ENCODE measurements at regions not wholly inside any gene's neighbourhood (a gene's known extent, or its start where the extent isn't known, plus 50 kb on each side); places are given as distances from the start of the nearest gene placed in this dataset.

- no peaks in the 10 kb centered on the region for H3K4me1 Mint-ChIP-seq (ENCODE audit: low read depth, unreplicated experiment)
- no peak overlapping the region for H3K4me2 ChIP-seq (ENCODE audit: low read length)
- H3K27me3 ChIP-seq (ENCODE audit: insufficient read depth, low read length), result no peaks in the 10 kb centered on the region
- no peak overlapping the region for H2AFZ ChIP-seq (ENCODE audit: low read depth, low read length)
- no peaks in the 10 kb centered on the region for H3K36me3 ChIP-seq (ENCODE audit: insufficient read depth, low read length)
- no peak for TF ChIP-seq CTCF (IDR thresholded peaks at IDR 0.05; ENCODE audit: insufficient read depth, low read depth, low read length)
- no peak for TF ChIP-seq EZH2 (IDR thresholded peaks at IDR 0.05; ENCODE audit: insufficient read depth, low read length)
- no peak overlapping the region for H3K27ac Mint-ChIP-seq (ENCODE audit: unreplicated experiment)
- no peak overlapping the region for H3K4me3 Mint-ChIP-seq (ENCODE audit: unreplicated experiment)
- no peak overlapping the region for H3K9ac ChIP-seq (ENCODE audit: low read length)
- H3K27ac ChIP-seq (ENCODE audit: low read depth, low read length), result no peak overlapping the region
- H3K27me3 Mint-ChIP-seq (ENCODE audit: low read depth, unreplicated experiment), result no peaks in the 10 kb centered on the region
- DNase-seq (ENCODE audit: low read depth) (no peak), FAIRE-seq (no peak)
- H4K20me1 ChIP-seq (ENCODE audit: insufficient read depth, low read length), result no peaks in the 10 kb centered on the region
- H3K4me3 ChIP-seq (ENCODE audit: insufficient read depth, low read depth, low read length), result no peak overlapping the region
- H3K9me3 ChIP-seq (ENCODE audit: insufficient read depth, low read depth, low read length), result no peaks in the 10 kb centered on the region
- no peaks in the 10 kb centered on the region for H3K36me3 Mint-ChIP-seq (ENCODE audit: low read depth, unreplicated experiment)
- no peaks in the 10 kb centered on the region for H3K9me3 Mint-ChIP-seq (ENCODE audit: unreplicated experiment)
- H3K79me2 ChIP-seq (ENCODE audit: insufficient read depth, low read length), result no peaks in the 10 kb centered on the region
- no peaks in the 10 kb centered on the region for H3K4me1 ChIP-seq (ENCODE audit: insufficient read depth, low read length)
Observed at GRCh38 chr13:106660746-106661625, 93.0 kb upstream of the ARGLU1 start.

- no peak overlapping the region for H2AFZ ChIP-seq (ENCODE audit: low read depth, low read length)
- H3K9ac ChIP-seq (ENCODE audit: low read length), result no peak overlapping the region
- no peak overlapping the region for H3K27ac ChIP-seq (ENCODE audit: low read depth, low read length)
- no peaks in the 10 kb centered on the region for H3K79me2 ChIP-seq (ENCODE audit: insufficient read depth, low read length)
- DNase-seq (ENCODE audit: low read depth) (no peak), FAIRE-seq (no peak)
- H3K4me3 ChIP-seq (ENCODE audit: insufficient read depth, low read depth, low read length), result no peak overlapping the region
- Mint-ChIP-seq H3K27me3 (ENCODE audit: low read depth, unreplicated experiment) (peaks cover 9% of the 10 kb centered on the region), H3K27ac (ENCODE audit: unreplicated experiment) (no peak overlapping the region), H3K36me3 (ENCODE audit: low read depth, unreplicated experiment) (no peaks in the 10 kb centered on the region), H3K4me3 (ENCODE audit: unreplicated experiment) (no peak overlapping the region), H3K4me1 (ENCODE audit: low read depth, unreplicated experiment) (no peaks in the 10 kb centered on the region), H3K9me3 (ENCODE audit: unreplicated experiment) (peaks cover 3% of the 10 kb centered on the region)
- H3K4me2 ChIP-seq (ENCODE audit: low read length), result no peak overlapping the region
- no peak for TF ChIP-seq EZH2 (IDR thresholded peaks at IDR 0.05; ENCODE audit: insufficient read depth, low read length)
- no peak for TF ChIP-seq CTCF (IDR thresholded peaks at IDR 0.05; ENCODE audit: insufficient read depth, low read depth, low read length)
- H3K27me3 ChIP-seq (ENCODE audit: insufficient read depth, low read length), result no peaks in the 10 kb centered on the region
- no peaks in the 10 kb centered on the region for H4K20me1 ChIP-seq (ENCODE audit: insufficient read depth, low read length)
- no peaks in the 10 kb centered on the region for H3K4me1 ChIP-seq (ENCODE audit: insufficient read depth, low read length)
- H3K9me3 ChIP-seq (ENCODE audit: insufficient read depth, low read depth, low read length), result no peaks in the 10 kb centered on the region
- H3K36me3 ChIP-seq (ENCODE audit: insufficient read depth, low read length), result no peaks in the 10 kb centered on the region
Observed at GRCh38 chr13:106657104-106657503, 89.2 kb upstream of the ARGLU1 start.

- Histone ChIP-seq H3K79me2 (ENCODE audit: insufficient read depth, low read length) (no peaks in the 10 kb centered on the region), H3K9ac (ENCODE audit: low read length) (no peak overlapping the region), H3K4me3 (ENCODE audit: insufficient read depth, low read depth, low read length) (no peak overlapping the region), H3K27ac (ENCODE audit: low read depth, low read length) (no peak overlapping the region), H3K9me3 (ENCODE audit: insufficient read depth, low read depth, low read length) (no peaks in the 10 kb centered on the region), H3K4me1 (ENCODE audit: insufficient read depth, low read length) (no peaks in the 10 kb centered on the region), H4K20me1 (ENCODE audit: insufficient read depth, low read length) (no peaks in the 10 kb centered on the region), H3K36me3 (ENCODE audit: insufficient read depth, low read length) (no peaks in the 10 kb centered on the region), H2AFZ (ENCODE audit: low read depth, low read length) (no peak overlapping the region), H3K27me3 (ENCODE audit: insufficient read depth, low read length) (no peaks in the 10 kb centered on the region), H3K4me2 (ENCODE audit: low read length) (no peak overlapping the region)
- TF ChIP-seq EZH2 (IDR thresholded peaks at IDR 0.05; ENCODE audit: insufficient read depth, low read length) (no peak), CTCF (IDR thresholded peaks at IDR 0.05; ENCODE audit: insufficient read depth, low read depth, low read length) (no peak)
- H3K27me3 Mint-ChIP-seq (ENCODE audit: low read depth, unreplicated experiment), result peaks cover 9% of the 10 kb centered on the region
- FAIRE-seq (no peak), DNase-seq (ENCODE audit: low read depth) (no peak)
- peaks cover 5% of the 10 kb centered on the region for H3K9me3 Mint-ChIP-seq (ENCODE audit: unreplicated experiment)
- no peaks in the 10 kb centered on the region for H3K4me1 Mint-ChIP-seq (ENCODE audit: low read depth, unreplicated experiment)
- no peak overlapping the region for H3K27ac Mint-ChIP-seq (ENCODE audit: unreplicated experiment)
- no peak overlapping the region for H3K4me3 Mint-ChIP-seq (ENCODE audit: unreplicated experiment)
- H3K36me3 Mint-ChIP-seq (ENCODE audit: low read depth, unreplicated experiment), result no peaks in the 10 kb centered on the region
Observed at GRCh38 chr13:106656186-106656585, 88.2 kb upstream of the ARGLU1 start.

Measured in astrocyte (in vitro differentiated cells and primary cell).